CD4-positive, alpha-beta T cell treated with Interleukin-15 for 4 hours (primary cell): ENCODE measurements at regions not wholly inside any gene's neighbourhood (a gene's known extent, or its start where the extent isn't known, plus 50 kb on each side); places are given as distances from the start of the nearest gene placed in this dataset.

Experiments used
- DNase-seq: peaks from one replicate; pipeline ENCODE4 v3.0.0-alpha.2; 2020; ENCODE audit warnings: low spot score

GRCh38 chr5:164351245-164351834, 845.9 kb downstream of the MAT2B start:
- no peak for DNase-seq

- no peak for DNase-seq
Observed at GRCh38 chr5:164352695-164353094, 847.3 kb downstream of the MAT2B start.

GRCh38 chr5:164353155-164353554, 847.7 kb downstream of the MAT2B start:
- no peak for DNase-seq

- DNase-seq: no peak
Observed at GRCh38 chr5:164354139-164354751, 848.8 kb downstream of the MAT2B start.

GRCh38 chr5:164355267-164355830, 849.9 kb downstream of the MAT2B start:
- no peak for DNase-seq

GRCh38 chr5:164356790-164357189, 851.4 kb downstream of the MAT2B start:
- no peak for DNase-seq

GRCh38 chr5:164357395-164358033, 852.1 kb downstream of the MAT2B start:
- no peak for DNase-seq

- DNase-seq: no peak
Observed at GRCh38 chr5:164358531-164359259, 853.3 kb downstream of the MAT2B start.

- DNase-seq: no peak
Observed at GRCh38 chr5:164359260-164360255, 854.1 kb downstream of the MAT2B start.

- DNase-seq: no peak
Observed at GRCh38 chr5:164360589-164360988, 855.2 kb downstream of the MAT2B start.

- DNase-seq: no peak
Observed at GRCh38 chr5:164361986-164362385, 856.6 kb downstream of the MAT2B start.

GRCh38 chr5:164362835-164363234, 857.4 kb downstream of the MAT2B start:
- no peak for DNase-seq

- DNase-seq: no peak
Observed at GRCh38 chr5:164364237-164365208, 859.1 kb downstream of the MAT2B start.

- no peak for DNase-seq
Observed at GRCh38 chr5:164370841-164371240, 865.4 kb downstream of the MAT2B start.

- no peak for DNase-seq
Observed at GRCh38 chr5:164372892-164373291, 867.5 kb downstream of the MAT2B start.

- no peak for DNase-seq
Observed at GRCh38 chr5:164373876-164374275, 868.5 kb downstream of the MAT2B start.

GRCh38 chr5:164375051-164375450, 869.6 kb downstream of the MAT2B start:
- no peak for DNase-seq

- no peak for DNase-seq
Observed at GRCh38 chr5:164376843-164377242, 871.4 kb downstream of the MAT2B start.

- no peak for DNase-seq
Observed at GRCh38 chr5:164377746-164378145, 872.3 kb downstream of the MAT2B start.

GRCh38 chr5:164383662-164384061, 878.2 kb downstream of the MAT2B start:
- DNase-seq: no peak
